K562 (cell line): ENCODE measurements at regions not wholly inside any gene's neighbourhood (a gene's known extent, or its start where the extent isn't known, plus 50 kb on each side); places are given as distances from the start of the nearest gene placed in this dataset.

ENCODE experiments used
- ATAC-seq: fragments of 200-7000 bp; cut with Tn5 transposase; 3 replicates; pipeline ENCODE4 v1.9.1; 2020; ENCODE audit warnings: moderate library complexity
- BruUV-seq: library from RNA; stranded (reverse); fragments of 400-500 nt; replicated peaks from 2 replicates; lab custom pipeline; 2021; lab: Mats Ljungman, UMichigan
- CTCF ChIA-PET: fragments of 300-600 bp; formaldehyde crosslinking; extraction: SDS; loops from one replicate; lab custom pipeline; 2021; ENCODE audit warnings: low intra/inter-chr PET ratio; lab: Yijun Ruan, JAX
- POLR2A ChIA-PET: fragments of 300-600, 350-650 bp; sonication (Branson Sonifier 250); formaldehyde crosslinking; extraction: SDS; loops from one replicate; lab custom pipeline; 2021; ENCODE audit warnings: antibody characterized with exemption, inconsistent platforms; lab: Yijun Ruan, JAX
- DNase-seq, 4 experiments: peaks; one replicate each; pipeline versions ENCODE4 v3.0.0 to v3.0.0-alpha.2; 2011 to 2018; ENCODE audit warnings: low spot score in 3 of 4, mixed read lengths in 3 of 4; ENCODE audit errors: extremely low read depth in 1 of 4
- FAIRE-seq: peaks from 2 replicates; lab custom pipeline; 2011; peaks lifted over from hg19 to GRCh38; lab: Jason Lieb, UNC
- H2AFZ ChIP-seq: 2 replicates; pipeline ENCODE4 v1.6.0; 2011; ENCODE audit warnings: low read depth, low read length, control low read depth, inconsistent platforms
- H3K27ac ChIP-seq: fragments of 200-600 bp; 3 replicates; pipeline ENCODE4 v1.8.0; 2011; ENCODE audit warnings: low read depth, mild to moderate bottlenecking, control low read depth, inconsistent platforms, low read length, moderate library complexity, mixed read lengths; ENCODE audit errors: extremely low read depth
- H3K27me3 ChIP-seq, 2 experiments: fragments of 300-600 bp in 1 of 2; 2 replicates in 1 of 2; 3 replicates in 1 of 2; pipeline versions ENCODE4 v1.6.0 to v1.8.0; 2011; ENCODE audit warnings: inconsistent platforms in 2 of 2, low read length in 2 of 2, mild to moderate bottlenecking in 1 of 2, mixed read lengths in 1 of 2, moderate library complexity in 1 of 2; ENCODE audit not compliant: control insufficient read depth in 2 of 2, insufficient read depth in 2 of 2
- H3K36me3 ChIP-seq: fragments of 300-600 bp; 3 replicates; pipeline ENCODE4 v1.8.0; 2011; ENCODE audit warnings: mild to moderate bottlenecking, low read length, inconsistent platforms; ENCODE audit not compliant: control insufficient read depth, insufficient read depth
- H3K4me1 ChIP-seq, 2 experiments: fragments of 200-600 bp in 1 of 2; replicated peaks in 1 of 2; 2 replicates in 1 of 2; 3 replicates in 1 of 2; pipeline versions ENCODE4 v1.5.1 to v1.8.0; 2011; ENCODE audit warnings: inconsistent platforms in 2 of 2, low read length in 2 of 2, mild to moderate bottlenecking in 1 of 2, mixed read lengths in 1 of 2, moderate library complexity in 1 of 2; ENCODE audit not compliant: control insufficient read depth in 2 of 2, insufficient read depth in 2 of 2
- H3K4me2 ChIP-seq: 2 replicates; pipeline ENCODE4 v1.6.1; 2011; ENCODE audit warnings: low read length, control low read depth, inconsistent platforms, mixed read lengths; ENCODE audit not compliant: insufficient read depth
- H3K4me3 ChIP-seq: fragments of 200-600 bp; sonication (generic), shearing (Covaris generic); 2 replicates; pipeline ENCODE4 v1.5.1; 2016; ENCODE audit warnings: control low read depth, inconsistent platforms
- H3K79me2 ChIP-seq: fragments of 200-600 bp; 3 replicates; pipeline ENCODE4 v1.8.0; 2011; ENCODE audit warnings: low read length, inconsistent platforms; ENCODE audit not compliant: control insufficient read depth, insufficient read depth
- H3K9ac ChIP-seq, 2 experiments: 2 replicates each; pipeline versions ENCODE4 v1.6.0 to v1.6.1; 2011; ENCODE audit warnings: low read depth in 2 of 2, low read length in 2 of 2, control low read depth in 1 of 2, inconsistent platforms in 1 of 2, mild to moderate bottlenecking in 1 of 2, mixed read lengths in 1 of 2; ENCODE audit not compliant: insufficient read depth in 1 of 2
- H3K9me1 ChIP-seq: one replicate; pipeline ENCODE4 v1.6.0; 2011; ENCODE audit warnings: inconsistent platforms, mild to moderate bottlenecking, low read length, moderate library complexity; ENCODE audit not compliant: control insufficient read depth, insufficient read depth
- H3K9me3 ChIP-seq: replicated peaks from 2 replicates; pipeline ENCODE4 v1.5.1; 2011; ENCODE audit warnings: low read depth, low read length, inconsistent platforms; ENCODE audit not compliant: control insufficient read depth, insufficient read depth
- H4K20me1 ChIP-seq: replicated peaks from 2 replicates; pipeline ENCODE4 v1.6.1; 2011; ENCODE audit warnings: low read length, inconsistent platforms, mixed read lengths; ENCODE audit not compliant: control insufficient read depth, insufficient read depth
- CBX3 ChIP-seq, 2 experiments: IDR thresholded peaks; 1 replicate in 1 of 2; 2 replicates in 1 of 2; pipeline ENCODE4 v1.6.1; 2012; ENCODE audit warnings: inconsistent platforms in 2 of 2, low read length in 2 of 2, borderline replicate concordance in 1 of 2, control low read depth in 1 of 2
- DDX20 ChIP-seq: fragments of 450-650 bp; IDR thresholded peaks from 2 replicates; pipeline ENCODE4 v1.6.1; 2016; ENCODE audit warnings: missing genetic modification characterization, low read depth, mild to moderate bottlenecking, missing compliant biosample characterization, moderate library complexity
- DEAF1 ChIP-seq: fragments of 450-650 bp; formaldehyde crosslinking; IDR thresholded peaks from 2 replicates; pipeline ENCODE4 v1.4.0; 2020; ENCODE audit warnings: mild to moderate bottlenecking, moderate library complexity
- ELF2 ChIP-seq: fragments of 250-450 bp; sonication (Bioruptor Pico); IDR thresholded peaks from 2 replicates; pipeline ENCODE4 v1.5.0; 2021; ENCODE audit warnings: mild to moderate bottlenecking
- EP400 ChIP-seq: fragments of 450-650 bp; IDR thresholded peaks from 2 replicates; pipeline ENCODE4 v1.6.1; 2017; ENCODE audit warnings: antibody characterized with exemption, mild to moderate bottlenecking, moderate library complexity
- FOS ChIP-seq: IDR thresholded peaks from 3 replicates; pipeline ENCODE4 v1.6.1; 2011; ENCODE audit not compliant: insufficient read length; ENCODE audit errors: extremely low read depth
- HNRNPLL ChIP-seq: fragments of 200-400 bp; formaldehyde crosslinking; IDR thresholded peaks from 2 replicates; pipeline ENCODE4 v1.6.1; 2017; ENCODE audit warnings: low read length, low read depth, mild to moderate bottlenecking; ENCODE audit not compliant: poor library complexity, severe bottlenecking
- ZBTB33 ChIP-seq: sonication (generic); formaldehyde crosslinking; IDR thresholded peaks from 2 replicates; pipeline ENCODE4 v1.8.1; 2023; ENCODE audit warnings: mild to moderate bottlenecking, missing genetic modification reagents
- ZNF592 ChIP-seq: fragments of 450-650 bp; IDR thresholded peaks from 2 replicates; pipeline ENCODE4 v1.6.1; 2017; ENCODE audit warnings: antibody characterized with exemption, mild to moderate bottlenecking
- WGBS: fragments of 100-300 bp; shearing (Covaris generic); methylation state at CpG from one replicate; pipeline ENCODE4 v1.1.6; 2016; ENCODE audit warnings: low coverage, mixed read lengths; ENCODE audit not compliant: insufficient coverage; ENCODE audit errors: missing lambda C conversion rate; 5-methylcytosine and 5-hydroxymethylcytosine counted together
- in situ Hi-C: fragments of 300-500 bp; cut with MboI; formaldehyde crosslinking; loops from 4 replicates; pipeline ENCODE4 v1.15.0; 2018; ENCODE audit warnings: inconsistent platforms, mixed read lengths
- intact Hi-C: fragments of 100-400 bp; cut with micrococcal nuclease; formaldehyde crosslinking; loops from 2 replicates; pipeline ENCODE4 v1.14.2; 2022

- Histone ChIP-seq H3K27ac (no peak overlapping the region), H3K27me3 (no peaks in the 10 kb centered on the region), H3K4me2 (no peak overlapping the region), H3K4me1 (peaks cover 5 to 35% of the 10 kb centered on the region in 2 experiments; a peak in 3 of 5 replicates), H3K36me3 (no peaks in the 10 kb centered on the region), H3K9me1 (no peaks in the 10 kb centered on the region), H2AFZ (peak overlapping the region; percentile 34), H3K9ac (no peak overlapping the region), H3K9me3 (0 out of 2 replicates have a peak, but pooled peaks cover 5% of the 10 kb centered on the region), H3K79me2 (no peaks in the 10 kb centered on the region), H4K20me1 (no peaks in the 10 kb centered on the region), H3K4me3 (no peak overlapping the region)
- no TSS peak for BruUV-seq
- WGBS, result 65% methylated on average over 4 of the region's 4 CpGs
- intact Hi-C loops, result loop anchor here (5.0 kb wide), 3 partner anchors 73 to 153 kb away; no protein-coding TSS in a partner anchor
- ChIA-PET CTCF (no interaction called here), POLR2A (interaction anchor here (0.8 to 2.4 kb wide), 9 partner anchors 8 to 159 kb away, joined by 3 to 6 read pairs (median 4); no protein-coding TSS in a partner anchor)
- no peak for FAIRE-seq
- in situ Hi-C loops, result no loop called here
- DNase-seq, result no peak
- ATAC-seq, result no peak
- 0 out of 2 replicates have a peak, but pooled peaks have one; percentile 11 for TF ChIP-seq EP400
- TF ChIP-seq DDX20 (tag), result no peak
- 0 out of 3 replicates have a peak, but pooled peaks of 1 of the 2 experiments have one; percentile 29 for TF ChIP-seq CBX3 (IDR thresholded peaks at IDR 0.05; ENCODE audit: borderline replicate concordance in 1 of 2, low read length in 2 of 2)
- TF ChIP-seq ELF2 (CRISPR knock-in tag), result no peak
- peak; percentile 89 for TF ChIP-seq ZBTB33 (CRISPR knock-in tag)
- TF ChIP-seq DEAF1, result 0 out of 2 replicates have a peak, but pooled peaks have one; percentile 5
- no peak for TF ChIP-seq FOS
- TF ChIP-seq ZNF592, result no peak
- TF ChIP-seq HNRNPLL, result no peak
Measured at GRCh38 chr12:93244514-93245077, 133.1 kb upstream of the NUDT4 start.
